ENCODE measurements at regions not wholly inside any gene's neighbourhood (a gene's known extent, or its start where the extent isn't known, plus 50 kb on each side); places are given as distances from the start of the nearest gene placed in this dataset.

- H3K4ac ChIP-seq (ENCODE audit: low read length) = no peak overlapping the region
- no peak for DNase-seq (ENCODE audit: low spot score)
- H3K14ac ChIP-seq (ENCODE audit: low read length) = no peak overlapping the region
- H2BK5ac ChIP-seq (ENCODE audit: low read length) = no peak overlapping the region
- H2AK5ac ChIP-seq (ENCODE audit: low read depth, low read length) = no peak overlapping the region
- H3K9ac ChIP-seq (ENCODE audit: low read depth, low read length, poor library complexity) = no peak overlapping the region
- peaks cover 0 to 9% of the 10 kb centered on the region in 2 donors for H3K4me1 ChIP-seq (ENCODE audit: control insufficient read depth in 2 of 2, insufficient read depth in 1 of 2, low read depth in 1 of 2, low read length in 2 of 2)
- H2BK15ac ChIP-seq (ENCODE audit: low read length) = no peak overlapping the region
- H3K4me3 ChIP-seq (ENCODE audit: low read length in 2 of 2) = no peak overlapping the region
- H3K36me3 ChIP-seq (replicated peaks in 1 of 2; ENCODE audit: control insufficient read depth in 2 of 2, insufficient read depth in 2 of 2, low read length in 2 of 2) = no peaks in the 10 kb centered on the region
- no peak overlapping the region for H3K18ac ChIP-seq (ENCODE audit: low read length)
- no peak overlapping the region for H3K27ac ChIP-seq (replicated peaks; ENCODE audit: low read length)
- WGBS, 2 donors (ENCODE audit: extremely low coverage in 2 of 2, insufficient read length in 2 of 2, insufficient replicate concordance in 1 of 2) = no CpG with 5 or more reads among the region's 2 CpGs
- no peak overlapping the region for H2BK12ac ChIP-seq (ENCODE audit: low read length)
- H4K91ac ChIP-seq (ENCODE audit: low read depth, low read length, poor library complexity) = no peak overlapping the region
- H2AFZ ChIP-seq (ENCODE audit: low read length) = no peak overlapping the region
- no peak overlapping the region for H4K8ac ChIP-seq (ENCODE audit: low read depth, low read length)
- no peaks in the 10 kb centered on the region for H3K79me1 ChIP-seq (ENCODE audit: low read depth, low read length)
- H3K23ac ChIP-seq (ENCODE audit: low read depth, low read length, poor library complexity) = no peak overlapping the region
- H3K9me3 ChIP-seq (replicated peaks in 1 of 2; ENCODE audit: control insufficient read depth in 2 of 2, insufficient read depth in 1 of 2, low read depth in 1 of 2, low read length in 2 of 2) = peaks cover 0 to 2% of the 10 kb centered on the region in 2 donors
- no peak overlapping the region for H2BK120ac ChIP-seq (ENCODE audit: low read depth, low read length)
- no peaks in the 10 kb centered on the region for H3K27me3 ChIP-seq (ENCODE audit: control insufficient read depth in 3 of 3, insufficient read depth in 3 of 3, low read depth in 1 of 3, low read length in 3 of 3)
- H3K4me2 ChIP-seq (ENCODE audit: insufficient read depth, low read length, poor library complexity, severe bottlenecking) = no peak overlapping the region
Measured at GRCh38 chr13:80037505-80037888, 303.4 kb downstream of the SPRY2 start.

- no peak overlapping the region for H2BK12ac ChIP-seq (ENCODE audit: low read length)
- no peak overlapping the region for H3K4me3 ChIP-seq (ENCODE audit: low read length in 2 of 2)
- no peak overlapping the region for H2BK120ac ChIP-seq (ENCODE audit: low read depth, low read length)
- no peak overlapping the region for H2BK15ac ChIP-seq (ENCODE audit: low read length)
- DNase-seq (ENCODE audit: low spot score) = no peak
- H3K4me2 ChIP-seq (ENCODE audit: insufficient read depth, low read length, poor library complexity, severe bottlenecking) = no peak overlapping the region
- no peak overlapping the region for H2AFZ ChIP-seq (ENCODE audit: low read length)
- peaks cover 0 to 9% of the 10 kb centered on the region in 2 donors for H3K4me1 ChIP-seq (ENCODE audit: control insufficient read depth in 2 of 2, insufficient read depth in 1 of 2, low read depth in 1 of 2, low read length in 2 of 2)
- no peak overlapping the region for H4K91ac ChIP-seq (ENCODE audit: low read depth, low read length, poor library complexity)
- no peaks in the 10 kb centered on the region for H3K79me1 ChIP-seq (ENCODE audit: low read depth, low read length)
- no peak overlapping the region for H3K23ac ChIP-seq (ENCODE audit: low read depth, low read length, poor library complexity)
- H2BK5ac ChIP-seq (ENCODE audit: low read length) = no peak overlapping the region
- H2AK5ac ChIP-seq (ENCODE audit: low read depth, low read length) = no peak overlapping the region
- no peaks in the 10 kb centered on the region for H3K9me3 ChIP-seq (replicated peaks in 1 of 2; ENCODE audit: control insufficient read depth in 2 of 2, insufficient read depth in 1 of 2, low read depth in 1 of 2, low read length in 2 of 2)
- H3K18ac ChIP-seq (ENCODE audit: low read length) = no peak overlapping the region
- H3K14ac ChIP-seq (ENCODE audit: low read length) = no peak overlapping the region
- no peak overlapping the region for H3K9ac ChIP-seq (ENCODE audit: low read depth, low read length, poor library complexity)
- no CpG with 5 or more reads among the region's 2 CpGs for WGBS, 2 donors (ENCODE audit: extremely low coverage in 2 of 2, insufficient read length in 2 of 2, insufficient replicate concordance in 1 of 2)
- H4K8ac ChIP-seq (ENCODE audit: low read depth, low read length) = no peak overlapping the region
- no peaks in the 10 kb centered on the region for H3K27me3 ChIP-seq (ENCODE audit: control insufficient read depth in 3 of 3, insufficient read depth in 3 of 3, low read depth in 1 of 3, low read length in 3 of 3)
- H3K27ac ChIP-seq (replicated peaks; ENCODE audit: low read length) = no peak overlapping the region
- no peaks in the 10 kb centered on the region for H3K36me3 ChIP-seq (replicated peaks in 1 of 2; ENCODE audit: control insufficient read depth in 2 of 2, insufficient read depth in 2 of 2, low read length in 2 of 2)
- no peak overlapping the region for H3K4ac ChIP-seq (ENCODE audit: low read length)
Measured at GRCh38 chr13:80036845-80037504, 304.0 kb downstream of the SPRY2 start.

- H3K18ac ChIP-seq (ENCODE audit: low read length) = no peak overlapping the region
- no peak overlapping the region for H3K27ac ChIP-seq (replicated peaks; ENCODE audit: low read length)
- no peaks in the 10 kb centered on the region for H3K36me3 ChIP-seq (replicated peaks in 1 of 2; ENCODE audit: control insufficient read depth in 2 of 2, insufficient read depth in 2 of 2, low read length in 2 of 2)
- no peak overlapping the region for H2BK120ac ChIP-seq (ENCODE audit: low read depth, low read length)
- no peaks in the 10 kb centered on the region for H3K79me1 ChIP-seq (ENCODE audit: low read depth, low read length)
- no peak for DNase-seq (ENCODE audit: low spot score)
- peaks cover 0 to 9% of the 10 kb centered on the region in 2 donors for H3K4me1 ChIP-seq (ENCODE audit: control insufficient read depth in 2 of 2, insufficient read depth in 1 of 2, low read depth in 1 of 2, low read length in 2 of 2)
- no peak overlapping the region for H3K23ac ChIP-seq (ENCODE audit: low read depth, low read length, poor library complexity)
- H3K4me3 ChIP-seq (ENCODE audit: low read length in 2 of 2) = no peak overlapping the region
- no peak overlapping the region for H4K8ac ChIP-seq (ENCODE audit: low read depth, low read length)
- no peak overlapping the region for H2BK5ac ChIP-seq (ENCODE audit: low read length)
- H2BK15ac ChIP-seq (ENCODE audit: low read length) = no peak overlapping the region
- no peak overlapping the region for H3K9ac ChIP-seq (ENCODE audit: low read depth, low read length, poor library complexity)
- WGBS, 2 donors (ENCODE audit: extremely low coverage in 2 of 2, insufficient read length in 2 of 2, insufficient replicate concordance in 1 of 2) = no CpG with 5 or more reads among the region's 1 CpG
- no peak overlapping the region for H2BK12ac ChIP-seq (ENCODE audit: low read length)
- no peak overlapping the region for H2AFZ ChIP-seq (ENCODE audit: low read length)
- no peak overlapping the region for H3K14ac ChIP-seq (ENCODE audit: low read length)
- H4K91ac ChIP-seq (ENCODE audit: low read depth, low read length, poor library complexity) = no peak overlapping the region
- no peak overlapping the region for H2AK5ac ChIP-seq (ENCODE audit: low read depth, low read length)
- H3K4ac ChIP-seq (ENCODE audit: low read length) = no peak overlapping the region
- H3K9me3 ChIP-seq (replicated peaks in 1 of 2; ENCODE audit: control insufficient read depth in 2 of 2, insufficient read depth in 1 of 2, low read depth in 1 of 2, low read length in 2 of 2) = no peaks in the 10 kb centered on the region
- H3K27me3 ChIP-seq (ENCODE audit: control insufficient read depth in 3 of 3, insufficient read depth in 3 of 3, low read depth in 1 of 3, low read length in 3 of 3) = no peaks in the 10 kb centered on the region
- H3K4me2 ChIP-seq (ENCODE audit: insufficient read depth, low read length, poor library complexity, severe bottlenecking) = no peak overlapping the region
Measured at GRCh38 chr13:80035096-80035495, 305.8 kb downstream of the SPRY2 start.

GRCh38 chr13:80033951-80034350 lies 307.0 kb downstream of the SPRY2 start:
- no peak overlapping the region for H3K4me2 ChIP-seq (ENCODE audit: insufficient read depth, low read length, poor library complexity, severe bottlenecking)
- no peak for DNase-seq (ENCODE audit: low spot score)
- no peak overlapping the region for H3K9ac ChIP-seq (ENCODE audit: low read depth, low read length, poor library complexity)
- no peak overlapping the region for H3K4me3 ChIP-seq (ENCODE audit: low read length in 2 of 2)
- no peak overlapping the region for H3K27ac ChIP-seq (replicated peaks; ENCODE audit: low read length)
- no peaks in the 10 kb centered on the region for H3K79me1 ChIP-seq (ENCODE audit: low read depth, low read length)
- no peak overlapping the region for H2BK12ac ChIP-seq (ENCODE audit: low read length)
- no peak overlapping the region for H3K14ac ChIP-seq (ENCODE audit: low read length)
- peaks cover 0 to 9% of the 10 kb centered on the region in 2 donors for H3K4me1 ChIP-seq (ENCODE audit: control insufficient read depth in 2 of 2, insufficient read depth in 1 of 2, low read depth in 1 of 2, low read length in 2 of 2)
- no peak overlapping the region for H2BK120ac ChIP-seq (ENCODE audit: low read depth, low read length)
- no peaks in the 10 kb centered on the region for H3K36me3 ChIP-seq (replicated peaks in 1 of 2; ENCODE audit: control insufficient read depth in 2 of 2, insufficient read depth in 2 of 2, low read length in 2 of 2)
- H3K27me3 ChIP-seq (ENCODE audit: control insufficient read depth in 3 of 3, insufficient read depth in 3 of 3, low read depth in 1 of 3, low read length in 3 of 3) = no peaks in the 10 kb centered on the region
- WGBS, 2 donors (ENCODE audit: extremely low coverage in 2 of 2, insufficient read length in 2 of 2, insufficient replicate concordance in 1 of 2) = no CpG with 5 or more reads among the region's 2 CpGs
- no peak overlapping the region for H2AK5ac ChIP-seq (ENCODE audit: low read depth, low read length)
- H3K18ac ChIP-seq (ENCODE audit: low read length) = no peak overlapping the region
- H4K91ac ChIP-seq (ENCODE audit: low read depth, low read length, poor library complexity) = no peak overlapping the region
- H4K8ac ChIP-seq (ENCODE audit: low read depth, low read length) = no peak overlapping the region
- H2BK5ac ChIP-seq (ENCODE audit: low read length) = no peak overlapping the region
- no peak overlapping the region for H3K23ac ChIP-seq (ENCODE audit: low read depth, low read length, poor library complexity)
- no peak overlapping the region for H3K4ac ChIP-seq (ENCODE audit: low read length)
- no peak overlapping the region for H2BK15ac ChIP-seq (ENCODE audit: low read length)
- no peak overlapping the region for H2AFZ ChIP-seq (ENCODE audit: low read length)
- H3K9me3 ChIP-seq (replicated peaks in 1 of 2; ENCODE audit: control insufficient read depth in 2 of 2, insufficient read depth in 1 of 2, low read depth in 1 of 2, low read length in 2 of 2) = no peaks in the 10 kb centered on the region

Measured in neuronal stem cell (in vitro differentiated cells).